ENCODE measurements at regions not wholly inside any gene's neighbourhood (a gene's known extent, or its start where the extent isn't known, plus 50 kb on each side); places are given as distances from the start of the nearest gene placed in this dataset.

DNA sequence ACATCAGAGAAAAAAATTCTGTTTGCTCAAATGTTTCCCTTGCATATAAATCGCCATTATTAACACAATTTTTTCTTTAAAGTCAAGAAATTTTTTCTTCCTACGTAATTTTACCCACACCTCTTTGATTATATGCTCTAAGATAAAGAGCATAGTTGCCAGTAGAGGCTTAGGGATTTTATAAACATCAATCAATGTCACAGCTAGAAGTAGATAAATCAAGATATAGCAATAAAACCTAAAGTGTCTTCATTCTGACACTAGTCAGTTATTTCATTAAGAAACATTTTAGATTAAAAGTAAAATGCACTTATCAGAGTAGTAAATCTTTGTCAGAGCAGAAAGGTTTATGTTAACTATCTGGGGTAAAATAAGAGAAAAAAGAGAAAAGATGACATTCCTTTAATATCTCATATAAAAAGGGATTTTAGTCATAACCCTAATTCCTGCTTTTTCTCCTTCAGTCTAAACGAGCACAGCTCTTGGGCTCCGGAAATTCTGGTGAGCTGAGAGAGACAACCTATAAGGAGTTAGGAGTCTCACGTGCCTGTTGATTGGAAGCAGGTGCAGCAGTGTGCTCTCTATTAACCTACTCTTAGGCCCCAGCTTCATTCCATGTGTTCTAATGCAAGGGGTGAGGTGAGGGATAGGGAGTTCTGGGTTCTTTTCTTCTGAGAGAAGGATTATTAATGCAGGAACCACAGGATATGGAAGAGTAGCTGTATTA is 172.4 kb upstream of the GULP1 start:
- TF ChIP-seq, protein P1, sequence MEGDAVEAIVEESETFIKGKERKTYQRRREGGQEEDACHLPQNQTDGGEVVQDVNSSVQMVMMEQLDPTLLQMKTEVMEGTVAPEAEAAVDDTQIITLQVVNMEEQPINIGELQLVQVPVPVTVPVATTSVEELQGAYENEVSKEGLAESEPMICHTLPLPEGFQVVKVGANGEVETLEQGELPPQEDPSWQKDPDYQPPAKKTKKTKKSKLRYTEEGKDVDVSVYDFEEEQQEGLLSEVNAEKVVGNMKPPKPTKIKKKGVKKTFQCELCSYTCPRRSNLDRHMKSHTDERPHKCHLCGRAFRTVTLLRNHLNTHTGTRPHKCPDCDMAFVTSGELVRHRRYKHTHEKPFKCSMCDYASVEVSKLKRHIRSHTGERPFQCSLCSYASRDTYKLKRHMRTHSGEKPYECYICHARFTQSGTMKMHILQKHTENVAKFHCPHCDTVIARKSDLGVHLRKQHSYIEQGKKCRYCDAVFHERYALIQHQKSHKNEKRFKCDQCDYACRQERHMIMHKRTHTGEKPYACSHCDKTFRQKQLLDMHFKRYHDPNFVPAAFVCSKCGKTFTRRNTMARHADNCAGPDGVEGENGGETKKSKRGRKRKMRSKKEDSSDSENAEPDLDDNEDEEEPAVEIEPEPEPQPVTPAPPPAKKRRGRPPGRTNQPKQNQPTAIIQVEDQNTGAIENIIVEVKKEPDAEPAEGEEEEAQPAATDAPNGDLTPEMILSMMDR (IDR thresholded peaks at IDR 0.05; ENCODE audit: insufficient read depth, low read length, poor library complexity, severe bottlenecking) = no peak
- no peak for TF ChIP-seq EZH2phosphoT487 (conservative IDR thresholded peaks at IDR 0.05; ENCODE audit: low read length)
- no peaks in the 10 kb centered on the region for H4K20me1 ChIP-seq (ENCODE audit: low read depth, low read length)
- no peaks in the 10 kb centered on the region for H3K9me3 ChIP-seq (ENCODE audit: insufficient read depth, low read length)
- no peak overlapping the region for H3K27ac ChIP-seq (ENCODE audit: low read depth, low read length)
- H3K9me2 ChIP-seq (replicated peaks; ENCODE audit: insufficient read depth, low read length) = no peaks in the 10 kb centered on the region; the same call in 1 of the 2 replicates
- no peak overlapping the region for H2AFZ ChIP-seq (ENCODE audit: low read depth, low read length, severe bottlenecking)
- H3F3A ChIP-seq (ENCODE audit: insufficient read depth) = no peaks in the 10 kb centered on the region
- H3K36me3 ChIP-seq (ENCODE audit: low read length) = no peaks in the 10 kb centered on the region
- no peaks in the 10 kb centered on the region for H3K79me2 ChIP-seq (ENCODE audit: insufficient read depth, low read length)
- no peak overlapping the region for H3K4me3 ChIP-seq (ENCODE audit: insufficient read depth, low read length, poor library complexity, severe bottlenecking)
- H3K4me2 ChIP-seq (ENCODE audit: low read depth, low read length, poor library complexity, severe bottlenecking) = no peak overlapping the region
- H3K9ac ChIP-seq (ENCODE audit: low read length) = no peak overlapping the region
- no peaks in the 10 kb centered on the region for H3K27me3 ChIP-seq (ENCODE audit: low read length)

DNA sequence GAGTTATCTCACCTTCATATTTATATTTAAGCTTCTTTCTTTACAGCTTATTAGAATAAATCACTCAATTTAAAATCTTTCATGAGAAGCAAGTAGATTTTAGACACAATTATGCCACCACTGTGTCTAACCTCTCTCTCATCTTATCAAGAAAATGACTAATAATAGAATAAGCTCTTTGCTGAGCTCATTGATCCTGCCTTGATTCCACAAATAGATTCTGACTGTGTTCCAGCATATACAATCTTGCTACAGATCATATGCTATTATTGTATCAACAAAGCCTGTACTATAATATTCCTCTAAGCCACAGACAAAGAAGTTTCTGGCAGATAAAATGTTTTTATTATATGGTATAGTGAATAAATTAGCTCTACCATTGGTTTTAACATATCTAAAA is 168.7 kb upstream of the GULP1 start:
- H3K9ac ChIP-seq (ENCODE audit: low read length) = no peak overlapping the region

DNA sequence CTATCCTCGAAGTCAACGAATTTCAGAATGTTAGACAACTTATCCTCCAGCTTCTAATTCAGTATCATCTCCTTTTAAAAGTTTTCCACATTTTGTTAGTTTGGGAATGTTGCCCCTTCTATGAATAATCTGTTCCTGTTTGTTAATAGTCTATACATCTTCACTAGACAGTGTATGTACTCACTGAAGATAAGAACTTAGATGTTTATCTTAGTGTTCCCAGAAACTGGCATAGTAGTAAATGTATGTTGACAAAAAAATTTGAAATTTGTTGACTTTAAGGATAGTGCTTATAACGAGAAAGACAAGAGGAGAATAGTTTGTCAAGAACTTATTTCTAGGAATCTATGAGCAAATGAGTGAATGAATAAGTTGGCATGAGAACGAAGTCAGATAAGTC is 162.0 kb upstream of the GULP1 start:
- Histone ChIP-seq H4K20me1 (ENCODE audit: low read depth, low read length) (no peaks in the 10 kb centered on the region), H3K4me2 (ENCODE audit: low read depth, low read length, poor library complexity, severe bottlenecking) (no peak overlapping the region), H3K79me2 (ENCODE audit: insufficient read depth, low read length) (no peaks in the 10 kb centered on the region), H3K27me3 (ENCODE audit: low read length) (no peaks in the 10 kb centered on the region), H3K9me3 (ENCODE audit: insufficient read depth, low read length) (no peaks in the 10 kb centered on the region), H3F3A (ENCODE audit: insufficient read depth) (no peaks in the 10 kb centered on the region), H2AFZ (ENCODE audit: low read depth, low read length, severe bottlenecking) (no peak overlapping the region), H3K27ac (ENCODE audit: low read depth, low read length) (no peak overlapping the region), H3K36me3 (ENCODE audit: low read length) (no peaks in the 10 kb centered on the region), H3K4me3 (ENCODE audit: insufficient read depth, low read length, poor library complexity, severe bottlenecking) (no peak overlapping the region), H3K9me2 (replicated peaks; ENCODE audit: insufficient read depth, low read length) (no peaks in the 10 kb centered on the region), H3K9ac (ENCODE audit: low read length) (no peak overlapping the region)
- TF ChIP-seq, protein P1 (IDR thresholded peaks at IDR 0.05; ENCODE audit: insufficient read depth, low read length, poor library complexity, severe bottlenecking) = no peak
- TF ChIP-seq EZH2phosphoT487 (conservative IDR thresholded peaks at IDR 0.05; ENCODE audit: low read length) = no peak

More for the DNA sequence above, 168.7 kb upstream of the GULP1 start:
- H3K79me2 ChIP-seq (ENCODE audit: insufficient read depth, low read length) = no peaks in the 10 kb centered on the region
- H3F3A ChIP-seq (ENCODE audit: insufficient read depth) = no peaks in the 10 kb centered on the region
- no peaks in the 10 kb centered on the region for H4K20me1 ChIP-seq (ENCODE audit: low read depth, low read length)
- H2AFZ ChIP-seq (ENCODE audit: low read depth, low read length, severe bottlenecking) = no peak overlapping the region
- no peaks in the 10 kb centered on the region for H3K9me3 ChIP-seq (ENCODE audit: insufficient read depth, low read length)
- no peaks in the 10 kb centered on the region for H3K27me3 ChIP-seq (ENCODE audit: low read length)
- H3K27ac ChIP-seq (ENCODE audit: low read depth, low read length) = no peak overlapping the region
- H3K4me2 ChIP-seq (ENCODE audit: low read depth, low read length, poor library complexity, severe bottlenecking) = no peak overlapping the region
- TF ChIP-seq, protein P1 (IDR thresholded peaks at IDR 0.05; ENCODE audit: insufficient read depth, low read length, poor library complexity, severe bottlenecking) = no peak
- no peak for TF ChIP-seq EZH2phosphoT487 (conservative IDR thresholded peaks at IDR 0.05; ENCODE audit: low read length)
- no peak overlapping the region for H3K4me3 ChIP-seq (ENCODE audit: insufficient read depth, low read length, poor library complexity, severe bottlenecking)
- H3K36me3 ChIP-seq (ENCODE audit: low read length) = no peaks in the 10 kb centered on the region
- no peaks in the 10 kb centered on the region; the same call in 1 of the 2 replicates for H3K9me2 ChIP-seq (replicated peaks; ENCODE audit: insufficient read depth, low read length)
